ENCODE measurements at regions not wholly inside any gene's neighbourhood (a gene's known extent, or its start where the extent isn't known, plus 50 kb on each side); places are given as distances from the start of the nearest gene placed in this dataset.

GRCh38 chr21:35168735-35169134 is 119.6 kb upstream of the RUNX1 start:
- Histone ChIP-seq H4K20me1 (ENCODE audit: control insufficient read depth, insufficient read depth, low read depth, low read length) (no peaks in the 10 kb centered on the region), H3K27ac (ENCODE audit: low read depth, low read length) (no peak overlapping the region), H3K4me2 (ENCODE audit: low read length) (no peak overlapping the region), H3K4me1 (ENCODE audit: control insufficient read depth, low read length) (peaks cover 34% of the 10 kb centered on the region), H3F3A (ENCODE audit: control insufficient read depth, insufficient read depth) (no peaks in the 10 kb centered on the region), H3K4me3 (ENCODE audit: low read length) (no peak overlapping the region), H3K9me2 (replicated peaks; ENCODE audit: control insufficient read depth, low read length) (no peaks in the 10 kb centered on the region), H3K79me2 (ENCODE audit: control insufficient read depth, low read length) (no peaks in the 10 kb centered on the region), H3K9me3 (ENCODE audit: control insufficient read depth, insufficient read depth, low read length) (peaks cover 6% of the 10 kb centered on the region; the same call in 1 of the 2 replicates), H3K27me3 (ENCODE audit: control insufficient read depth, low read length) (no peaks in the 10 kb centered on the region), H3K36me3 (ENCODE audit: control insufficient read depth, low read length) (no peaks in the 10 kb centered on the region)
- TF ChIP-seq EZH2phosphoT487 (IDR thresholded peaks at IDR 0.05; ENCODE audit: borderline replicate concordance, low read length) = no peak
- no peak for TF ChIP-seq CTCF (IDR thresholded peaks at IDR 0.05; ENCODE audit: low read depth, low read length, poor library complexity, severe bottlenecking)

GRCh38 chr21:35164971-35165483 is 115.9 kb upstream of the RUNX1 start:
- TF ChIP-seq EZH2phosphoT487 (IDR thresholded peaks at IDR 0.05; ENCODE audit: borderline replicate concordance, low read length) (no peak), CTCF (IDR thresholded peaks at IDR 0.05; ENCODE audit: low read depth, low read length, poor library complexity, severe bottlenecking) (no peak)
- Histone ChIP-seq H3K36me3 (ENCODE audit: control insufficient read depth, low read length) (no peaks in the 10 kb centered on the region), H3K9me3 (ENCODE audit: control insufficient read depth, insufficient read depth, low read length) (peaks cover 6% of the 10 kb centered on the region; the same call in 1 of the 2 replicates), H3K9me2 (replicated peaks; ENCODE audit: control insufficient read depth, low read length) (no peaks in the 10 kb centered on the region), H4K20me1 (ENCODE audit: control insufficient read depth, insufficient read depth, low read depth, low read length) (no peaks in the 10 kb centered on the region), H3F3A (ENCODE audit: control insufficient read depth, insufficient read depth) (no peaks in the 10 kb centered on the region), H3K4me3 (ENCODE audit: low read length) (no peak overlapping the region), H3K79me2 (ENCODE audit: control insufficient read depth, low read length) (no peaks in the 10 kb centered on the region), H3K27me3 (ENCODE audit: control insufficient read depth, low read length) (no peaks in the 10 kb centered on the region), H3K4me1 (ENCODE audit: control insufficient read depth, low read length) (peaks cover 6% of the 10 kb centered on the region), H3K4me2 (ENCODE audit: low read length) (no peak overlapping the region), H3K27ac (ENCODE audit: low read depth, low read length) (no peak overlapping the region)

- H3K4me3 ChIP-seq (ENCODE audit: low read length) = no peak overlapping the region
- H3K4me1 ChIP-seq (ENCODE audit: control insufficient read depth, low read length) = no peaks in the 10 kb centered on the region; the same call in 1 of the 2 replicates
- no peaks in the 10 kb centered on the region for H3K27me3 ChIP-seq (ENCODE audit: control insufficient read depth, low read length)
- H3K79me2 ChIP-seq (ENCODE audit: control insufficient read depth, low read length) = no peaks in the 10 kb centered on the region
- H3F3A ChIP-seq (ENCODE audit: control insufficient read depth, insufficient read depth) = no peaks in the 10 kb centered on the region
- H3K9me3 ChIP-seq (ENCODE audit: control insufficient read depth, insufficient read depth, low read length) = peaks cover 6% of the 10 kb centered on the region; the same call in 1 of the 2 replicates
- no peaks in the 10 kb centered on the region for H3K36me3 ChIP-seq (ENCODE audit: control insufficient read depth, low read length)
- no peak overlapping the region for H3K4me2 ChIP-seq (ENCODE audit: low read length)
- H3K9me2 ChIP-seq (replicated peaks; ENCODE audit: control insufficient read depth, low read length) = no peaks in the 10 kb centered on the region
- TF ChIP-seq CTCF (IDR thresholded peaks at IDR 0.05; ENCODE audit: low read depth, low read length, poor library complexity, severe bottlenecking) = no peak
- no peak for TF ChIP-seq EZH2phosphoT487 (IDR thresholded peaks at IDR 0.05; ENCODE audit: borderline replicate concordance, low read length)
- H3K27ac ChIP-seq (ENCODE audit: low read depth, low read length) = no peak overlapping the region
- no peaks in the 10 kb centered on the region for H4K20me1 ChIP-seq (ENCODE audit: control insufficient read depth, insufficient read depth, low read depth, low read length)
These were observed 115.3 kb upstream of the RUNX1 start for GRCh38 chr21:35164380-35164779.

Measured in DOHH2 (cell line).